H1 (cell line): ENCODE measurements at regions not wholly inside any gene's neighbourhood (a gene's known extent, or its start where the extent isn't known, plus 50 kb on each side); places are given as distances from the start of the nearest gene placed in this dataset.

Experiments used
- ASH2L ChIP-seq: fragments of 200-600, 300-600 bp; sonication (generic); IDR thresholded peaks from one replicate; pipeline ENCODE4 v1.7.1; 2017; ENCODE audit warnings: low read length
- CBX5 ChIP-seq: fragments of 300-800, 300-1000 bp; sonication (generic); IDR thresholded peaks from 2 replicates; pipeline ENCODE4 v1.7.1; 2016; ENCODE audit warnings: antibody characterized with exemption, low read length, low read depth
- CREB1 ChIP-seq: IDR thresholded peaks from 2 replicates; pipeline ENCODE4 v1.6.1; 2012; ENCODE audit warnings: inconsistent platforms
- HDAC2 ChIP-seq, 2 experiments: fragments of 300-600 bp in 1 of 2; sonication (generic) in 1 of 2; IDR thresholded peaks; 2 replicates each; pipeline ENCODE4 v1.6.1; 2011 to 2012; ENCODE audit warnings: low read depth in 2 of 2, low read length in 2 of 2, mild to moderate bottlenecking in 2 of 2, moderate library complexity in 2 of 2, borderline replicate concordance in 1 of 2, inconsistent platforms in 1 of 2
- JUN ChIP-seq: IDR thresholded peaks from 2 replicates; pipeline ENCODE4 v1.6.1; 2011; ENCODE audit warnings: low read depth, mild to moderate bottlenecking, improper control_type of control experiment, low read length
- MAFK ChIP-seq: IDR thresholded peaks from 2 replicates; pipeline ENCODE4 v1.6.1; 2012; ENCODE audit warnings: low read depth, mild to moderate bottlenecking, improper control_type of control experiment, low read length
- NANOG ChIP-seq: IDR thresholded peaks from 2 replicates; pipeline ENCODE4 v1.6.1; 2011; ENCODE audit warnings: low read length, low read depth, mild to moderate bottlenecking, inconsistent platforms; ENCODE audit not compliant: insufficient read depth, poor library complexity, severe bottlenecking
- RBBP5 ChIP-seq: IDR thresholded peaks from 2 replicates; pipeline ENCODE4 v1.7.1; 2012; ENCODE audit warnings: low read depth, mild to moderate bottlenecking, inconsistent platforms, low read length, moderate library complexity, borderline replicate concordance
- SIN3A ChIP-seq, 2 experiments: IDR thresholded peaks in 1 of 2; conservative IDR thresholded peaks in 1 of 2; 2 replicates each; pipeline ENCODE4 v1.6.1; 2011 to 2012; ENCODE audit warnings: low read length in 2 of 2, improper control_type of control experiment in 1 of 2, low read depth in 1 of 2, mild to moderate bottlenecking in 1 of 2
- SP2 ChIP-seq: IDR thresholded peaks from 2 replicates; pipeline ENCODE4 v1.6.1; 2012; ENCODE audit warnings: mild to moderate bottlenecking, low read length, inconsistent platforms
- TF ChIP-seq, protein P1 (sequence below): IDR thresholded peaks from 2 replicates; pipeline ENCODE4 v1.6.1; 2012; ENCODE audit warnings: low read length, inconsistent platforms
- TF ChIP-seq, protein P2 (sequence below): IDR thresholded peaks from 2 replicates; pipeline ENCODE4 v1.6.1; 2011; ENCODE audit warnings: low read depth, mild to moderate bottlenecking, low read length; ENCODE audit not compliant: insufficient read depth

DNA sequence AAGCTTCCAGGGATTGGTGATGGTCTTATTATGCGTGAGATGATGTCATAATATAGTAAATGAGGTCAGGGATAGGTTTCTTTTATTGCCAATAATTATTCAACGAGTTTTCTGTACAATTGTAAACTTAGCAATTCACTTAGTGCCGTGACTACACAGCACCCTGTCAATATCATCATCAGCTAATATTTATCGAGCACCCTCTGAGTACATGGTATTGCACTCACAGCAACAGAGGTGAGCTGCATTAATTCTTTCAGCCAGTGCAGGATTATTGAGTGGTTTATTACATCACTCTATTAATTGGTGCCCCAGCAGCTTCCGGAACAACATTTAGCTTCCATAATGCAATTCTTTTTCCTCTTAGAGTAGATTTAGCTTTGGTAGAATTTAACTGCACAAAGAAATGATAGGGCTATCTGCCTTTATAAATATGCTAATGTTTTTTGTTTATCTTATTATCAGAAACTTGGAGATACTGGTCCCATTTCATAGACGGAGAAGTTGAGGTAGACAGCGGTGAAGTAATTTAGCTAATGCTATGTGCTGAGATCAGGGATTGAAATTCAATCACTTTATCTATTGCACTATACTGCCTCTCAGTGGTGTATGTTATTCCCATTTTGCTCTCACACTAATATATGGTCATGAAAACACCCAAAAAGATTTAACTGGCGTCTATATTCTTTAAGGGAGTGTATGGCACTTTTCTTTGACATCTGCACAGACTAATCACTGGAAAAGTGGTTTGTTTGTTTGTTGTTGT is 726.1 kb upstream of the WWC1 start (continued):
- TF ChIP-seq, protein P1, sequence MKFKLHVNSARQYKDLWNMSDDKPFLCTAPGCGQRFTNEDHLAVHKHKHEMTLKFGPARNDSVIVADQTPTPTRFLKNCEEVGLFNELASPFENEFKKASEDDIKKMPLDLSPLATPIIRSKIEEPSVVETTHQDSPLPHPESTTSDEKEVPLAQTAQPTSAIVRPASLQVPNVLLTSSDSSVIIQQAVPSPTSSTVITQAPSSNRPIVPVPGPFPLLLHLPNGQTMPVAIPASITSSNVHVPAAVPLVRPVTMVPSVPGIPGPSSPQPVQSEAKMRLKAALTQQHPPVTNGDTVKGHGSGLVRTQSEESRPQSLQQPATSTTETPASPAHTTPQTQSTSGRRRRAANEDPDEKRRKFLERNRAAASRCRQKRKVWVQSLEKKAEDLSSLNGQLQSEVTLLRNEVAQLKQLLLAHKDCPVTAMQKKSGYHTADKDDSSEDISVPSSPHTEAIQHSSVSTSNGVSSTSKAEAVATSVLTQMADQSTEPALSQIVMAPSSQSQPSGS, result no peak
- TF ChIP-seq SP2 (no peak), JUN (no peak), CBX5 (no peak), NANOG (no peak), RBBP5 (no peak), SIN3A (conservative IDR thresholded peaks at IDR 0.05 in 1 of 2, IDR thresholded peaks at IDR 0.05 in 1 of 2; ENCODE audit: low read depth in 1 of 2, low read length in 2 of 2) (no peak), MAFK (no peak), CREB1 (no peak), ASH2L (no peak), HDAC2 (IDR thresholded peaks at IDR 0.05; ENCODE audit: borderline replicate concordance in 1 of 2, low read depth in 2 of 2, low read length in 2 of 2) (peak in 1 of 2 experiments; percentile 92; a peak in 1 of 4 replicates)
- TF ChIP-seq, protein P2, sequence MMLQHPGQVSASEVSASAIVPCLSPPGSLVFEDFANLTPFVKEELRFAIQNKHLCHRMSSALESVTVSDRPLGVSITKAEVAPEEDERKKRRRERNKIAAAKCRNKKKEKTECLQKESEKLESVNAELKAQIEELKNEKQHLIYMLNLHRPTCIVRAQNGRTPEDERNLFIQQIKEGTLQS, result no peak
- TF ChIP-seq, all 59 proteins: peak for 5
